ENCODE measurements at regions not wholly inside any gene's neighbourhood (a gene's known extent, or its start where the extent isn't known, plus 50 kb on each side); places are given as distances from the start of the nearest gene placed in this dataset.

DNA sequence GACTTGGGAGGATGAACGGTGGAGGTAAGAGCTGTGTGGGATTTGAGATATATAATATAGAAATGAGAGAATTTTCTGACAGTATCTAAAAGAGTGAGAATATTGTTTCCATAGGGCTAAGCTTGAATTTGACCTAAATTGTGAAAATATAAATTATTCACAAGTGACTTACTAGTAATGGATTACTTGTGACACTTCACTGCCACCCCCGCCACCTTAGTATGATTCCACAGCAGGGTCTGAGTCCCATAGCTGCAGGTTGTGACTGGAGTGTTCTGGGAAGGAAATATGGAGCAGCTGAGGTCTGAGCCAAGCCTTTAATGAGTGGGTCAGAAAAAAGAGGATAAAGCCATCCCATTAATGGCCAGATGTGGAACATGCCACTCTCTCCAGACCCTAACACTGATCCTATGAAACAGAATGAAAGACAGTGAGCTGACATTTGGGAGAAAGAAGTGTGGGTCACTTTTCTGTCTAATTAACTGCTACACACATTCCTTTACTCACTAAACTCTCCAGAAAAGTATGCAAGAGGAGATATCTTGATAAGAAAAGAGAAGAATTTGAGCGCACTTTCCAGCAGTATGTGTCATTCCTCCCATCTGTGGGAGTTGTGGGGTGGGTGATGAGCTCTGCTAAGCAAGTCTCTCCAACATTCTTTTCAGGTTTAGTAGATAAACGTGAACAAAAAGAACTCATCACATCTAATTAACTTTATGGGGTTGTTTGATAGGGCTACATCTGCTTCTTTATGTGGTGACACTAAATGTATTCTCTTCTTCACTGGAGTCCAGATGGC is 1193.4 kb downstream of the SORCS3 start:
- WGBS, 3 donors, result 77 to 84% (median 81%) methylated on average over 4 of the region's 4 CpGs
- no peaks in the 10 kb centered on the region for H3K36me3 ChIP-seq (ENCODE audit: insufficient read depth in 1 of 2, low read depth in 1 of 2)

DNA sequence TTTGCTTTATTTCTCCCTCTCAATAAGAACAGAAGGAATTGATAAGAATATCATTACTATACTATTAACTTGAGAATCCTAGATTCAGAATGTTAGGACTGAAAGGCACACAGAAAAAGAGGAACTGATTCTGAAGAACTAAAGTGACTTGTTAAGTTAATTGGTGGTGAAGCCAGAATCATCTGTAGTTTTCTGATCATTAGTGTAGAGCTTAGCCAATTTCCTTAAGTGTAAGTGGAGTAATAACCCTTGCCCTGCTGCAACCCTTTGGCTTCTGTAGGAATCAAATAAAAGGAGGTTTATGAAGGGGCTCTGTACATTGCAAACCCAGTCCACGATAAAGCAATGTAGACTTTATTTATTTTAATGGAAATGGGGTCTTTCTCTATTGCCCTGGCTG is 1186.0 kb downstream of the SORCS3 start:
- Histone ChIP-seq H3K27me3 (ENCODE audit: insufficient read depth in 3 of 3, low read length in 2 of 3) (no peaks in the 10 kb centered on the region), H3K4me3 (no peak overlapping the region), H3K36me3 (ENCODE audit: insufficient read depth in 1 of 2, low read depth in 1 of 2) (no peaks in the 10 kb centered on the region), H3K27ac (no peak overlapping the region), H3K4me1 (no peaks in the 10 kb centered on the region), H3K9me3 (no peaks in the 10 kb centered on the region)
- TF ChIP-seq, protein P1, sequence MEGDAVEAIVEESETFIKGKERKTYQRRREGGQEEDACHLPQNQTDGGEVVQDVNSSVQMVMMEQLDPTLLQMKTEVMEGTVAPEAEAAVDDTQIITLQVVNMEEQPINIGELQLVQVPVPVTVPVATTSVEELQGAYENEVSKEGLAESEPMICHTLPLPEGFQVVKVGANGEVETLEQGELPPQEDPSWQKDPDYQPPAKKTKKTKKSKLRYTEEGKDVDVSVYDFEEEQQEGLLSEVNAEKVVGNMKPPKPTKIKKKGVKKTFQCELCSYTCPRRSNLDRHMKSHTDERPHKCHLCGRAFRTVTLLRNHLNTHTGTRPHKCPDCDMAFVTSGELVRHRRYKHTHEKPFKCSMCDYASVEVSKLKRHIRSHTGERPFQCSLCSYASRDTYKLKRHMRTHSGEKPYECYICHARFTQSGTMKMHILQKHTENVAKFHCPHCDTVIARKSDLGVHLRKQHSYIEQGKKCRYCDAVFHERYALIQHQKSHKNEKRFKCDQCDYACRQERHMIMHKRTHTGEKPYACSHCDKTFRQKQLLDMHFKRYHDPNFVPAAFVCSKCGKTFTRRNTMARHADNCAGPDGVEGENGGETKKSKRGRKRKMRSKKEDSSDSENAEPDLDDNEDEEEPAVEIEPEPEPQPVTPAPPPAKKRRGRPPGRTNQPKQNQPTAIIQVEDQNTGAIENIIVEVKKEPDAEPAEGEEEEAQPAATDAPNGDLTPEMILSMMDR (IDR thresholded peaks at IDR 0.05), result no peak
- intact Hi-C loops (cut with DNase I), result no loop called here
- ATAC-seq, result no peak
- 71 to 80% (median 73%) methylated on average over 1 of the region's 1 CpG for WGBS, 3 donors
- DNase-seq, result no peak

More for the DNA sequence above, 1193.4 kb downstream of the SORCS3 start:
- intact Hi-C loops (cut with DNase I), result no loop called here
- Histone ChIP-seq H3K9me3 (no peaks in the 10 kb centered on the region), H3K4me3 (no peak overlapping the region), H3K27ac (no peak overlapping the region), H3K4me1 (no peaks in the 10 kb centered on the region), H3K27me3 (ENCODE audit: insufficient read depth in 3 of 3, low read length in 2 of 3) (no peaks in the 10 kb centered on the region)
- ATAC-seq (no peak), DNase-seq (no peak)
- TF ChIP-seq, protein P1 (IDR thresholded peaks at IDR 0.05), result no peak

DNA sequence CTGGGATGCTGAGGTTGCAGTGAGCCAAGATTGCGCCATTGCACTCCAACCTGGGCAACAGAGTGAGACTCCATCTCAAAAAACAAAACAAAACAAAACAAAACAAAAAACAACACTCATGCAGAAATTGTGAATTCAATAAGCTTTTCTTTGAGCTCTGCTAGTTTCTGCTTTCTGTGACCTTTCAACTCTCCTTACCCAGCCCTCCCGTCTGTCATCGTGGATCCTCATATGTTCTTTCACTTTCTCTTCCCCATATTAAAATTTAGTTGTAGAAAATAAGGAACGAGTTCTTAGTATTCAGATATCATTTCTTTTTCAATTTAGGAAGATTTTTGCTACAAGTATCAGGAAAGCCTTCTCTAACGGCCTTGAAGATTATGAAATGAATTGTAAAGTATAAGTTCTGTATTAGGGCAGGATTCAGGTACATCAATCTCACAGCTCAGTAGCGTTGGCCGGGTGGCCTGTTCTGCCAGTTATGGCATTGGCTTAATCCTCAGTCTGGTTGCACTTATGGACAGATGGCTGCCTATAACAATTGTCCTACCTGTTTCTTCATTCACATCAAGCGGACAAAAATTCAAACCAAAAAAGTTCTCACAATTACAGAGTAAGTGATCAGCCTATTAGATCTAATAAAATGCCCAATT is 1167.0 kb downstream of the SORCS3 start:
- TF ChIP-seq, protein P1 (IDR thresholded peaks at IDR 0.05), result no peak
- no peaks in the 10 kb centered on the region for H3K9me3 ChIP-seq
- no peaks in the 10 kb centered on the region for H3K27me3 ChIP-seq (ENCODE audit: insufficient read depth in 3 of 3, low read length in 2 of 3)
- H3K4me3 ChIP-seq, result no peak overlapping the region
- no peaks in the 10 kb centered on the region for H3K4me1 ChIP-seq
- intact Hi-C loops (cut with DNase I), result no loop called here
- H3K36me3 ChIP-seq (ENCODE audit: insufficient read depth in 1 of 2, low read depth in 1 of 2), result no peaks in the 10 kb centered on the region
- DNase-seq (no peak), ATAC-seq (no peak)
- 72 to 77% (median 76%) methylated on average over 8 of the region's 8 CpGs for WGBS, 3 donors
- no peak overlapping the region for H3K27ac ChIP-seq

DNA sequence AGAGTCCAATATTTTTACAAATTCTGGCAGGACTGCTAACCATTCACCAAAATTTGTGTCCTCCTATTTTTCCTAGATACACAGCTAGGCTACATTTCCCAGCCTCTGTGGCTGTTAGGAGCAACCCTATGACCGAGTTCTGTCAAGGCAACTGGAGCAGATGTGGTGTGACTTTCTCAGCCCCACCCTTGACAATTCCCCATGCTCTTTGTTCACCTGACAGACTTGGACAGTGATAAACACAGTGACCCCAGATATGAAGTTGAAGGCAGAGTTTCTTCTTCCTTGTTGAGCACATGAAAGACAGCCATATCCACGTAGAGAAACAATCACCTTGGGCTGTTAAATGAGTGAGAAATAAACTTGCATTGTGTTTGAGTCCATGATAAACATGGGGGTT is 1162.1 kb downstream of the SORCS3 start:
- no peak overlapping the region for H3K27ac ChIP-seq
- intact Hi-C loops (cut with DNase I), result no loop called here
- no peaks in the 10 kb centered on the region for H3K4me1 ChIP-seq
- no peak overlapping the region for H3K4me3 ChIP-seq
- TF ChIP-seq, protein P1 (IDR thresholded peaks at IDR 0.05), result no peak
- no peak for ATAC-seq
- no peaks in the 10 kb centered on the region for H3K36me3 ChIP-seq (ENCODE audit: insufficient read depth in 1 of 2, low read depth in 1 of 2)
- WGBS, 3 donors, result 26 to 29% (median 26%) methylated on average over 2 of the region's 2 CpGs
- H3K27me3 ChIP-seq (ENCODE audit: insufficient read depth in 3 of 3, low read length in 2 of 3), result no peaks in the 10 kb centered on the region
- H3K9me3 ChIP-seq, result no peaks in the 10 kb centered on the region
- DNase-seq, result no peak

All from psoas muscle (tissue), 7 donors.